HEK293 (cell line): ENCODE measurements at regions not wholly inside any gene's neighbourhood (a gene's known extent, or its start where the extent isn't known, plus 50 kb on each side); places are given as distances from the start of the nearest gene placed in this dataset.

Source experiments
- CTCF ChIA-PET: fragments of 350-600 bp; formaldehyde crosslinking; extraction: SDS; loops from one replicate; lab custom pipeline; 2021; ENCODE audit warnings: antibody characterized with exemption; lab: Yijun Ruan, JAX
- POLR2A ChIA-PET: fragments of 300-600 bp; formaldehyde crosslinking; extraction: SDS; loops from one replicate; lab custom pipeline; 2020; ENCODE audit warnings: antibody characterized with exemption, inconsistent platforms; lab: Yijun Ruan, JAX
- H3K27ac ChIP-seq: fragments of 200-500 bp; sonication (Bioruptor generic); 2 replicates; pipeline ENCODE4 v1.5.1; 2014; ENCODE audit warnings: low read depth, low read length, control low read depth, inconsistent platforms; ENCODE audit errors: extremely low read depth
- H3K36me3 ChIP-seq, 2 experiments: fragments of 200-500 bp in 1 of 2; sonication (Bioruptor generic) in 1 of 2; 1 replicate in 1 of 2; 2 replicates in 1 of 2; pipeline ENCODE4 v1.5.1; 2014 to 2017; ENCODE audit warnings: inconsistent platforms in 2 of 2, low read length in 2 of 2; ENCODE audit not compliant: control insufficient read depth in 2 of 2, insufficient read depth in 1 of 2
- H3K4me1 ChIP-seq: fragments of 200-500 bp; sonication (Bioruptor generic); 2 replicates; pipeline ENCODE4 v1.5.1; 2014; ENCODE audit warnings: mild to moderate bottlenecking, low read length, inconsistent platforms; ENCODE audit not compliant: control insufficient read depth, insufficient read depth
- H3K4me3 ChIP-seq: 2 replicates; pipeline ENCODE4 v1.5.1; 2011; ENCODE audit warnings: low read depth, mild to moderate bottlenecking, control low read depth, low read length, moderate library complexity
- H3K9me3 ChIP-seq: fragments of 200-500 bp; sonication (Bioruptor generic); 2 replicates; pipeline ENCODE4 v1.5.1; 2014; ENCODE audit warnings: low read depth, low read length, inconsistent platforms; ENCODE audit not compliant: control insufficient read depth, insufficient read depth
- PRDM10 ChIP-seq: fragments of 450-650 bp; formaldehyde crosslinking; IDR thresholded peaks from 2 replicates; pipeline ENCODE4 v1.5.1; 2016; ENCODE audit warnings: missing biosample characterization, missing genetic modification characterization
- RBAK ChIP-seq: fragments of 450-650 bp; formaldehyde crosslinking; IDR thresholded peaks from 2 replicates; pipeline ENCODE4 v1.5.1; 2016; ENCODE audit warnings: missing biosample characterization, missing genetic modification characterization
- SETDB1 ChIP-seq: IDR thresholded peaks from one replicate; pipeline ENCODE4 v1.6.1; 2017; ENCODE audit warnings: mild to moderate bottlenecking, low read length, moderate library complexity, mixed read lengths; ENCODE audit not compliant: insufficient read length
- TRIM28 ChIP-seq: IDR thresholded peaks from 2 replicates; pipeline ENCODE4 v1.6.1; 2011; ENCODE audit warnings: low read length, control low read depth, borderline replicate concordance
- WT1 ChIP-seq: fragments of 450-650 bp; formaldehyde crosslinking; IDR thresholded peaks from 2 replicates; pipeline ENCODE4 v1.5.1; 2016; ENCODE audit warnings: missing biosample characterization, missing genetic modification characterization
- ZBTB48 ChIP-seq: fragments of 450-650 bp; formaldehyde crosslinking; IDR thresholded peaks from 2 replicates; pipeline ENCODE4 v1.5.1; 2016; ENCODE audit warnings: missing biosample characterization, missing genetic modification characterization
- ZFHX2 ChIP-seq: fragments of 450-650 bp; formaldehyde crosslinking; conservative IDR thresholded peaks from 2 replicates; pipeline ENCODE4 v1.5.1; 2016; ENCODE audit warnings: missing biosample characterization, missing genetic modification characterization
- ZNF10 ChIP-seq: fragments of 450-650 bp; formaldehyde crosslinking; IDR thresholded peaks from 2 replicates; pipeline ENCODE4 v1.5.1; 2017; ENCODE audit warnings: missing biosample characterization, missing genetic modification characterization
- ZNF155 ChIP-seq: fragments of 450-650 bp; formaldehyde crosslinking; IDR thresholded peaks from 2 replicates; pipeline ENCODE4 v1.5.1; 2016; ENCODE audit warnings: missing biosample characterization, missing genetic modification characterization
- ZNF2 ChIP-seq: fragments of 450-650 bp; formaldehyde crosslinking; IDR thresholded peaks from 2 replicates; pipeline ENCODE4 v1.5.1; 2016; ENCODE audit warnings: missing biosample characterization, missing genetic modification characterization
- ZNF211 ChIP-seq: fragments of 450-650 bp; formaldehyde crosslinking; IDR thresholded peaks from 2 replicates; pipeline ENCODE4 v1.5.1; 2016; ENCODE audit warnings: low read depth, missing biosample characterization, missing genetic modification characterization
- ZNF26 ChIP-seq: fragments of 450-650 bp; formaldehyde crosslinking; IDR thresholded peaks from 2 replicates; pipeline ENCODE4 v1.5.1; 2016; ENCODE audit warnings: missing biosample characterization, missing genetic modification characterization
- ZNF311 ChIP-seq: fragments of 450-650 bp; formaldehyde crosslinking; IDR thresholded peaks from 2 replicates; pipeline ENCODE4 v1.5.1; 2017; ENCODE audit warnings: missing biosample characterization, missing genetic modification characterization, borderline replicate concordance
- ZNF423 ChIP-seq: fragments of 450-650 bp; formaldehyde crosslinking; IDR thresholded peaks from 2 replicates; pipeline ENCODE4 v1.5.1; 2016; ENCODE audit warnings: missing biosample characterization, missing genetic modification characterization
- ZNF449 ChIP-seq: fragments of 450-650 bp; formaldehyde crosslinking; IDR thresholded peaks from 2 replicates; pipeline ENCODE4 v1.5.1; 2017; ENCODE audit warnings: missing biosample characterization, mild to moderate bottlenecking, missing genetic modification characterization, moderate library complexity
- ZNF530 ChIP-seq: fragments of 450-650 bp; formaldehyde crosslinking; IDR thresholded peaks from 2 replicates; pipeline ENCODE4 v1.5.1; 2016; ENCODE audit warnings: low read depth, missing biosample characterization, missing genetic modification characterization
- ZNF600 ChIP-seq: fragments of 450-650 bp; formaldehyde crosslinking; IDR thresholded peaks from 2 replicates; pipeline ENCODE4 v1.5.1; 2016; ENCODE audit warnings: missing biosample characterization, missing genetic modification characterization
- ZNF658 ChIP-seq: fragments of 450-650 bp; formaldehyde crosslinking; IDR thresholded peaks from 2 replicates; pipeline ENCODE4; 2016; ENCODE audit warnings: missing biosample characterization, missing genetic modification characterization
- ZNF701 ChIP-seq: fragments of 450-650 bp; formaldehyde crosslinking; IDR thresholded peaks from 2 replicates; pipeline ENCODE4 v1.5.1; 2016; ENCODE audit warnings: missing biosample characterization, missing genetic modification characterization
- ZNF704 ChIP-seq: fragments of 450-650 bp; formaldehyde crosslinking; IDR thresholded peaks from 2 replicates; pipeline ENCODE4 v1.5.1; 2016; ENCODE audit warnings: missing biosample characterization, missing genetic modification characterization
- ZNF76 ChIP-seq: fragments of 450-650 bp; formaldehyde crosslinking; IDR thresholded peaks from 2 replicates; pipeline ENCODE4; 2016; ENCODE audit warnings: low read depth, missing biosample characterization, missing genetic modification characterization, borderline replicate concordance
- ZSCAN30 ChIP-seq: fragments of 450-650 bp; IDR thresholded peaks from 2 replicates; pipeline ENCODE4 v1.5.1; 2018; ENCODE audit warnings: missing biosample characterization, mild to moderate bottlenecking, missing genetic modification characterization, moderate library complexity
- TF ChIP-seq, protein P1 (sequence below): fragments of 450-650 bp; formaldehyde crosslinking; IDR thresholded peaks from 2 replicates; pipeline ENCODE4 v1.5.1; 2016; ENCODE audit warnings: missing biosample characterization, missing genetic modification characterization
- TF ChIP-seq, protein P2 (sequence below): fragments of 450-650 bp; formaldehyde crosslinking; IDR thresholded peaks from 2 replicates; pipeline ENCODE4 v1.5.1; 2016; ENCODE audit warnings: missing biosample characterization, missing genetic modification characterization

- H3K36me3 ChIP-seq: no peaks in the 10 kb centered on the region
- H3K4me1 ChIP-seq: no peaks in the 10 kb centered on the region
- CTCF ChIA-PET: no interaction called here
- H3K4me3 ChIP-seq: no peak overlapping the region
- H3K27ac ChIP-seq: no peak overlapping the region
- no peak for TF ChIP-seq ZFHX2
- no peak for TF ChIP-seq ZSCAN30
- no peak for TF ChIP-seq ZNF449 (tag by site-specific recombination)
- TF ChIP-seq ZNF701: no peak
- no peak for TF ChIP-seq ZNF211 (tag by site-specific recombination)
- no peak for TF ChIP-seq ZNF600 (tag by site-specific recombination)
- H3K9me3 ChIP-seq: no peaks in the 10 kb centered on the region
- POLR2A ChIA-PET: no interaction called here
Observed at GRCh38 chr3:13764161-13764560, 115.7 kb downstream of the WNT7A start.

DNA sequence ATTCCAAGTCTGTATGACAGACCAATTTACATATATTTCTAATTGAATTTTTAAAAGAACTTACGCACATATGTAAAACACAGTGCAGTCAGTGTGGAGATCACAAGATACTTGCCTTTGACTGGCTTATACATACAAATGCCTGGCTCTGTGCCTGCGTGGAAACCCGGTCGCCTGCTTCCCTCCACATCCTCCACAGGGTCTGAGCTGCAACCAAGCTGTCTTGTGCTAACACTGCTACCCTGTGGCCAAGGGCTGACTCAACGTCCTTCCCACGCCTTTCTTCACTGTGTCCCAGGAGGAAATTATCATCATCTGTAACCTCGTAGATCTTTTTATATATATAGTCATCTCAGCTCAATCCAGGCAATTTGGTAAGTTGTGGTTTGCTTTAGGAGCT is 117.0 kb downstream of the WNT7A start:
- ChIA-PET CTCF (interaction anchor here (0.6 kb wide), 2 partner anchors 14 to 800 kb away, joined by 3 read pairs; no protein-coding TSS in a partner anchor), POLR2A (no interaction called here)
- no peaks in the 10 kb centered on the region for H3K4me1 ChIP-seq
- H3K4me3 ChIP-seq: no peak overlapping the region
- H3K36me3 ChIP-seq: no peaks in the 10 kb centered on the region
- no peaks in the 10 kb centered on the region for H3K9me3 ChIP-seq
- no peak overlapping the region for H3K27ac ChIP-seq
- TF ChIP-seq WT1 (tag by site-specific recombination): no peak
- TF ChIP-seq TRIM28: no peak
- TF ChIP-seq, protein P1, sequence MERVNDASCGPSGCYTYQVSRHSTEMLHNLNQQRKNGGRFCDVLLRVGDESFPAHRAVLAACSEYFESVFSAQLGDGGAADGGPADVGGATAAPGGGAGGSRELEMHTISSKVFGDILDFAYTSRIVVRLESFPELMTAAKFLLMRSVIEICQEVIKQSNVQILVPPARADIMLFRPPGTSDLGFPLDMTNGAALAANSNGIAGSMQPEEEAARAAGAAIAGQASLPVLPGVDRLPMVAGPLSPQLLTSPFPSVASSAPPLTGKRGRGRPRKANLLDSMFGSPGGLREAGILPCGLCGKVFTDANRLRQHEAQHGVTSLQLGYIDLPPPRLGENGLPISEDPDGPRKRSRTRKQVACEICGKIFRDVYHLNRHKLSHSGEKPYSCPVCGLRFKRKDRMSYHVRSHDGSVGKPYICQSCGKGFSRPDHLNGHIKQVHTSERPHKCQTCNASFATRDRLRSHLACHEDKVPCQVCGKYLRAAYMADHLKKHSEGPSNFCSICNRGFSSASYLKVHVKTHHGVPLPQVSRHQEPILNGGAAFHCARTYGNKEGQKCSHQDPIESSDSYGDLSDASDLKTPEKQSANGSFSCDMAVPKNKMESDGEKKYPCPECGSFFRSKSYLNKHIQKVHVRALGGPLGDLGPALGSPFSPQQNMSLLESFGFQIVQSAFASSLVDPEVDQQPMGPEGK (tag by site-specific recombination): no peak
- TF ChIP-seq ZNF530 (tag by site-specific recombination): no peak
- TF ChIP-seq ZNF704: no peak
- TF ChIP-seq PRDM10 (tag by site-specific recombination): no peak
- TF ChIP-seq ZNF10 (tag by site-specific recombination): no peak
- TF ChIP-seq ZNF2: peak; percentile 98
- no peak for TF ChIP-seq ZNF155 (tag by site-specific recombination)
- TF ChIP-seq RBAK (tag by site-specific recombination): no peak
- peak; percentile 34 for TF ChIP-seq SETDB1
- TF ChIP-seq ZNF76 (tag by site-specific recombination): no peak
- TF ChIP-seq ZNF311 (tag by site-specific recombination): no peak
- no peak for TF ChIP-seq ZNF26
- no peak for TF ChIP-seq ZNF423 (tag by site-specific recombination)
- TF ChIP-seq, protein P2, sequence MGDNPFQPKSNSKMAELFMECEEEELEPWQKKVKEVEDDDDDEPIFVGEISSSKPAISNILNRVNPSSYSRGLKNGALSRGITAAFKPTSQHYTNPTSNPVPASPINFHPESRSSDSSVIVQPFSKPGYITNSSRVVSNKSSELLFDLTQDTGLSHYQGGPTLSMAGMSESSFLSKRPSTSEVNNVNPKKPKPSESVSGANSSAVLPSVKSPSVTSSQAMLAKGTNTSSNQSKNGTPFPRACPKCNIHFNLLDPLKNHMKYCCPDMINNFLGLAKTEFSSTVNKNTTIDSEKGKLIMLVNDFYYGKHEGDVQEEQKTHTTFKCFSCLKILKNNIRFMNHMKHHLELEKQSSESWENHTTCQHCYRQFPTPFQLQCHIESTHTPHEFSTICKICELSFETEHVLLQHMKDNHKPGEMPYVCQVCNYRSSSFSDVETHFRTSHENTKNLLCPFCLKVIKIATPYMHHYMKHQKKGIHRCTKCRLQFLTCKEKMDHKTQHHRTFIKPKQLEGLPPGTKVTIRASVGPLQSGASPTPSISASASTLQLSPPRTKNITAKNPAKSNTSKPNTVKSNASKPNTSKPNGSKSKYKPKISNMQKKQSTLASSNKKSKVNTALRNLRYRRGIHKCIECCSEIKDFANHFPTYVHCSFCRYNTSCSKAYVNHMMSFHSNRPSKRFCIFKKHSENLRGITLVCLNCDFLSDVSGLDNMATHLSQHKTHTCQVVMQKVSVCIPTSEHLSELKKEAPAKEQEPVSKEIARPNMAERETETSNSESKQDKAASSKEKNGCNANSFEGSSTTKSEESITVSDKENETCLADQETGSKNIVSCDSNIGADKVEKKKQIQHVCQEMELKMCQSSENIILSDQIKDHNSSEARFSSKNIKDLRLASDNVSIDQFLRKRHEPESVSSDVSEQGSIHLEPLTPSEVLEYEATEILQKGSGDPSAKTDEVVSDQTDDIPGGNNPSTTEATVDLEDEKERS: no peak
- TF ChIP-seq ZNF658 (tag by site-specific recombination): no peak
- no peak for TF ChIP-seq ZBTB48 (tag by site-specific recombination)
